ENCODE measurements at regions not wholly inside any gene's neighbourhood (a gene's known extent, or its start where the extent isn't known, plus 50 kb on each side); places are given as distances from the start of the nearest gene placed in this dataset.

- TF ChIP-seq CTCF (IDR thresholded peaks at IDR 0.05; ENCODE audit: insufficient read depth, low read length, poor library complexity, severe bottlenecking) (no peak), EZH2phosphoT487 (conservative IDR thresholded peaks at IDR 0.05; ENCODE audit: low read length) (no peak)
Observed at GRCh38 chr3:72078676-72079368, 293.9 kb upstream of the PROK2 start.

All from SU-DHL-6 (cell line).